Heart right ventricle (tissue), 16 donors: ENCODE measurements at regions not wholly inside any gene's neighbourhood (a gene's known extent, or its start where the extent isn't known, plus 50 kb on each side); places are given as distances from the start of the nearest gene placed in this dataset.

Experiments
- ATAC-seq, 8 donors: fragments of 200-7000 bp; cut with Tn5 transposase; one replicate each; pipeline ENCODE4 v1.9.1; 2020; ENCODE audit warnings: mild to moderate bottlenecking in 8 of 8, moderate library complexity in 8 of 8, moderate number of reproducible peaks in 1 of 8
- DNase-seq, 2 donors: peaks; one replicate each; pipeline ENCODE4 v3.0.0-alpha.2; 2020
- H3K27ac ChIP-seq, 10 donors: fragments of 200-600 bp; sonication (generic) in 2 of 10; one replicate each; pipeline versions ENCODE4 v1.5.0 to v1.8.0; 2020 to 2022; ENCODE audit warnings: mild to moderate bottlenecking in 3 of 10
- H3K27me3 ChIP-seq, 7 donors: fragments of 200-600 bp; one replicate each; pipeline ENCODE4 v1.8.0; 2021 to 2022; ENCODE audit warnings: mild to moderate bottlenecking in 2 of 7
- H3K36me3 ChIP-seq, 9 donors: fragments of 200-600 bp; sonication (generic) in 1 of 9; one replicate each; pipeline versions ENCODE4 v1.5.0 to v1.8.0; 2020 to 2022; ENCODE audit warnings: mild to moderate bottlenecking in 2 of 9
- H3K4me1 ChIP-seq, 9 donors: fragments of 200-600 bp; sonication (generic) in 1 of 9; one replicate each; pipeline versions ENCODE4 v1.5.0 to v1.8.0; 2020 to 2022; ENCODE audit warnings: mild to moderate bottlenecking in 4 of 9
- H3K4me3 ChIP-seq, 10 donors: fragments of 200-600 bp; sonication (generic) in 2 of 10; one replicate each; pipeline versions ENCODE4 v1.5.0 to v1.8.0; 2020 to 2022; ENCODE audit warnings: mild to moderate bottlenecking in 7 of 10, moderate library complexity in 2 of 10
- H3K9me3 ChIP-seq, 11 donors: fragments of 200-600 bp in 10 of 11; sonication (generic) in 2 of 11; one replicate each; pipeline versions ENCODE4 v1.5.0 to v1.8.0; 2013 to 2022; ENCODE audit warnings: mild to moderate bottlenecking in 2 of 11, control low read depth in 1 of 11, moderate library complexity in 1 of 11
- CTCF ChIP-seq, 9 donors: fragments of 200-600 bp; sonication (generic) in 2 of 9; IDR thresholded peaks; one replicate each; pipeline versions ENCODE4 v1.5.0 to v1.8.0; 2021 to 2022; ENCODE audit warnings: antibody characterized with exemption in 9 of 9, mild to moderate bottlenecking in 5 of 9, moderate library complexity in 1 of 9
- WGBS, 2 donors: extraction: QIAGEN DNeasy Blood & Tissue Kit; methylation state at CpG; one replicate each; pipeline ENCODE4 v1.1.7; 2013; ENCODE audit warnings: inconsistent platforms in 1 of 2; 5-methylcytosine and 5-hydroxymethylcytosine counted together
- intact Hi-C, 10 donors: fragments of 100-400 bp; cut with DNase I; formaldehyde crosslinking; loops; one replicate each; pipeline versions ENCODE4 v1.11.1 to v1.14.2; 2022
- donor health status: Arrhythmogenic right ventricular cardiomyopathy.
- donor health status: ischemic (EF 13 %, LVEDD 7.1; RV severe dilation, severe dysfunction).
- donor health status: healthy with polysubstance abuse.
- donor health status: DM: no; HTN: yes; CAD: no.
- donor health status: DM: no; HTN: no; CAD: no.
- donor health status: ischemic (EF 25% LVEDD 6.9; RV normal size, moderate dysfunction).
- donor health status: ischemic (EF 25% LVEDD 5.7; RV mildly dilated, moderate dysfunction).
- donor health status: healthy.
- donor health status: DM: yes; HTN: yes; CAD: no.
- donor health status: Ischemic cardiomyopathy.
- donor health status: ischemic (EF 35%, LVEDD 5.7; RV mildly dilated, moderate dysfunction).
- donor health status: nonischemic (EF 11% LVEDD 7.7; RV severe dilation, severe dysfunction).
- donor health status: DM: yes; HTN: yes; CAD: no.
- donor health status: PGD.
- donor health status: ischemic (EF 29% LVEDD 5.4; RV normal size, mild dysfunction).
- donor health status: nonischemic (EF 23%, LVEDD 6.1; RV moderate dilation, normal function).

- Histone ChIP-seq H3K4me1 (peaks cover 0 to 36% (median 18%) of the 10 kb centered on the region in 9 donors), H3K27ac (no peak overlapping the region), H3K9me3 (no peaks in the 10 kb centered on the region), H3K4me3 (no peak overlapping the region), H3K27me3 (peaks cover 0 to under 1% (median 0%) of the 10 kb centered on the region in 7 donors), H3K36me3 (no peaks in the 10 kb centered on the region)
- ATAC-seq (no peak), DNase-seq (no peak)
- 80 to 87% methylated on average over 7 of the region's 7 CpGs for WGBS, 2 donors
- intact Hi-C loops: loop anchor here in 2 of 10 donors (5.0 to 10.0 kb wide), 2 partner anchors 83 to 86 kb away; no protein-coding TSS in a partner anchor
- TF ChIP-seq CTCF (IDR thresholded peaks at IDR 0.05): no peak
Measured at GRCh38 chr1:112058815-112059450, 69.5 kb upstream of the KCND3 start.

GRCh38 chr1:112059679-112060078 lies 70.2 kb upstream of the KCND3 start:
- no peaks in the 10 kb centered on the region for H3K36me3 ChIP-seq
- H3K4me3 ChIP-seq: no peak overlapping the region
- DNase-seq (no peak), ATAC-seq (no peak)
- no peak for TF ChIP-seq CTCF (IDR thresholded peaks at IDR 0.05)
- peaks cover 0 to 6% (median 0%) of the 10 kb centered on the region in 7 donors for H3K27me3 ChIP-seq
- H3K4me1 ChIP-seq: peaks cover 0 to 38% (median 18%) of the 10 kb centered on the region in 9 donors
- 79 to 81% methylated on average over 6 of the region's 6 CpGs for WGBS, 2 donors
- no peak overlapping the region for H3K27ac ChIP-seq
- H3K9me3 ChIP-seq: no peaks in the 10 kb centered on the region
- intact Hi-C loops: loop anchor here in 2 of 10 donors (5.0 to 10.0 kb wide), 3 partner anchors 72 to 85 kb away; partner anchors contain the start of gene KCND3 (in 1 of the 2)

DNA sequence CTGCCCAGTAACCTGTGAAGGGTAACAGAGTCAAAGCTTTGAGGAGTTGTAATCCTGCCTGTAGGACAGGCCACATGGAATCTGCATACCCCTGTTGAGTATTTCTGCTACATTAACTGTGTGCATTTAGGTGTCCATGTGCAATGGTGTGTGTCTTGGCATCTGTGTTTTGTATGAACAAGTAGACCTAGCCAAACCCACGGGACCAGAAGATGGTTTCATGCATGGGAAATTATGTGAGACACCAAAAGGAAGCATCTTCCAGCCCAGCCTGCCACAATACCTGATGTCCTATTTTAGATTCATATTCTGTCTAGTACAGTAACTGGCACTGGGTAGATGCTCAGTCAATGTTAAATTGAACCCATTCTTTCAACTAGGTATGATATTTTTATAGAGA lies 70.8 kb upstream of the KCND3 start:
- no peaks in the 10 kb centered on the region for H3K9me3 ChIP-seq
- peaks cover 0 to 32% (median 12%) of the 10 kb centered on the region in 9 donors for H3K4me1 ChIP-seq
- WGBS, 2 donors: 66 to 77% methylated on average over 1 of the region's 1 CpG
- intact Hi-C loops: loop anchor here in 1 of 10 donors (5.0 kb wide), 1 partner anchor 73 kb away; the partner anchor contains the start of gene KCND3
- ATAC-seq: no peak
- DNase-seq: no peak
- no peak overlapping the region for H3K27ac ChIP-seq
- H3K27me3 ChIP-seq: peaks cover 0 to 6% (median 0%) of the 10 kb centered on the region in 7 donors
- no peaks in the 10 kb centered on the region for H3K36me3 ChIP-seq
- H3K4me3 ChIP-seq: no peak overlapping the region
- TF ChIP-seq CTCF (IDR thresholded peaks at IDR 0.05): no peak

DNA sequence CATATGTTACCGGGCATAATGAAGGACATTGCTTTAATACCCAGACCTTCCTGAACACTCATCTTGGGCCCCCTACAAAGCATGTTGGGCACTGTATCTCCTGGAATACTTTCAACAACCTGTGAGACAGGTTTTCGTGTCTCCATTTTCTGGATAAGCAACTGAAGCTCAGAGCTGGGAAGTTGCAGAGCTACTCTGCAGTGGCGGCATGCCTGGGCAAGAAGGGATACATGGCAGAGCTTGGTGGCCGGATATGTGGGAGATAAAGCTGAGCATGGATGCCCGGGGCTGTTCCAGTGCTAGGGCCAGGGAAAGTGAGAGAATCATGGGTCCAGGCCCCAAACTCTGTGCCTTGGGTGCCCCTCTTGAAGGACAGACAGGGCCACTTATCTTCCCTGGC lies 71.6 kb upstream of the KCND3 start:
- WGBS, 2 donors: 72 to 90% methylated on average over 5 of the region's 5 CpGs
- peaks cover 0 to 6% (median 0%) of the 10 kb centered on the region in 7 donors for H3K27me3 ChIP-seq
- ATAC-seq (no peak), DNase-seq (no peak)
- peaks cover 0 to 24% (median 10%) of the 10 kb centered on the region in 9 donors for H3K4me1 ChIP-seq
- no peak for TF ChIP-seq CTCF (IDR thresholded peaks at IDR 0.05)
- H3K4me3 ChIP-seq: no peak overlapping the region
- intact Hi-C loops: loop anchor here in 1 of 10 donors (5.0 kb wide), 1 partner anchor 74 kb away; the partner anchor contains the start of gene KCND3
- no peak overlapping the region for H3K27ac ChIP-seq
- H3K36me3 ChIP-seq: no peaks in the 10 kb centered on the region
- H3K9me3 ChIP-seq: no peaks in the 10 kb centered on the region
